Cardiac muscle cell (in vitro differentiated cells and primary cell): ENCODE measurements at regions not wholly inside any gene's neighbourhood (a gene's known extent, or its start where the extent isn't known, plus 50 kb on each side); places are given as distances from the start of the nearest gene placed in this dataset.

Source experiments
- DNase-seq, 2 donors: peaks; one replicate each; pipeline versions ENCODE4 v3.0.0 to v3.0.0-alpha.2; 2010 to 2017; ENCODE audit warnings: low read depth in 1 of 2, low spot score in 1 of 2
- H3K27ac ChIP-seq: fragments of 200-600 bp; sonication (generic); 2 replicates; pipeline ENCODE4 v1.5.1; 2016
- H3K27me3 ChIP-seq: fragments of 200-600 bp; sonication (generic); 2 replicates; pipeline ENCODE4 v1.6.0; 2016; ENCODE audit warnings: control low read depth
- H3K36me3 ChIP-seq: fragments of 200-600 bp; sonication (generic); 2 replicates; pipeline ENCODE4 v1.5.1; 2016; ENCODE audit warnings: control low read depth
- H3K4me1 ChIP-seq: fragments of 200-600 bp; sonication (generic); 2 replicates; pipeline ENCODE4 v1.8.1; 2017; ENCODE audit warnings: low read depth, mild to moderate bottlenecking, mixed run types
- H3K4me3 ChIP-seq: fragments of 200-600 bp; sonication (generic); 2 replicates; pipeline ENCODE4 v1.5.1; 2016; ENCODE audit warnings: mild to moderate bottlenecking
- H3K9me3 ChIP-seq: fragments of 200-600 bp; sonication (generic); 2 replicates; pipeline ENCODE4 v1.5.1; 2017; ENCODE audit warnings: low read depth, mild to moderate bottlenecking, control low read depth
- TF ChIP-seq, protein P1 (sequence below): IDR thresholded peaks from 2 replicates; pipeline ENCODE4 v1.5.1; 2012; ENCODE audit warnings: low read depth, mild to moderate bottlenecking, low read length

DNA sequence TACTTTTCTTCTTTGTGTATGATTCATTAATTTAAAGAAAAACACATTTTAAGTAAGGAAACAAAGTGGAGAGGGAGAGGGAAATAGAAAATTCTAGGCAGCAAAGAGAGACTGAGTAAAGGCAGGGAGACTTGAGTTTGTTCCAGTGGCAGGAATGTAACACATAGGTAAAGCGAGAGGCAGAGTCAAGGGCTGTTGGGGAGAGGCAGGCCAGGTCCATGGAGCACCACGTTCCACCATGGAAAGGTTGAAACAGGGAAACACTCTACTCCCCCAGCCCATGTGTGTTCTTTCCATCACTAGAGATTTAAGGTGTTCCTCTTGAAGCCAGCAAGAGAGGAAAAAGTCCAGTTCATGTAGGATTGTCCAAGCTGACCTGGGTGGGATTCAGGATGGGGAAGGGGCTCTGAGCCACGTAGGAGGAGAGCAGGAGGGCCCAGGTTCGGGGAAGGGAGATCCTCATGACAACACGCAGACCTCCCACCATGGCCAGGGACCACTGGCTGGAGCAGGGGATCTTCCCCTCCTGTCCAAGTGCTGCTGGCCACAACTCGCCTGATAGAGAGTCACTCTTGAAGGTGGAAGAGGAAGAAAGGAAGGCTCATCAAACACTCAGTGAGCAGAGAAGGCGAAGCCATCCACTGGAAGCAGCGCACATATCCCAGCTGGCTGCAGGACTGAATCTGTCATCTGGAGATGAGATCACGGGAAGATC lies 666.4 kb upstream of the MKI67 start:
- Histone ChIP-seq H3K36me3 (no peaks in the 10 kb centered on the region), H3K27ac (no peak overlapping the region), H3K4me1 (no peaks in the 10 kb centered on the region), H3K4me3 (no peak overlapping the region), H3K27me3 (no peaks in the 10 kb centered on the region), H3K9me3 (no peaks in the 10 kb centered on the region)
- no peak for DNase-seq
- TF ChIP-seq, protein P1, sequence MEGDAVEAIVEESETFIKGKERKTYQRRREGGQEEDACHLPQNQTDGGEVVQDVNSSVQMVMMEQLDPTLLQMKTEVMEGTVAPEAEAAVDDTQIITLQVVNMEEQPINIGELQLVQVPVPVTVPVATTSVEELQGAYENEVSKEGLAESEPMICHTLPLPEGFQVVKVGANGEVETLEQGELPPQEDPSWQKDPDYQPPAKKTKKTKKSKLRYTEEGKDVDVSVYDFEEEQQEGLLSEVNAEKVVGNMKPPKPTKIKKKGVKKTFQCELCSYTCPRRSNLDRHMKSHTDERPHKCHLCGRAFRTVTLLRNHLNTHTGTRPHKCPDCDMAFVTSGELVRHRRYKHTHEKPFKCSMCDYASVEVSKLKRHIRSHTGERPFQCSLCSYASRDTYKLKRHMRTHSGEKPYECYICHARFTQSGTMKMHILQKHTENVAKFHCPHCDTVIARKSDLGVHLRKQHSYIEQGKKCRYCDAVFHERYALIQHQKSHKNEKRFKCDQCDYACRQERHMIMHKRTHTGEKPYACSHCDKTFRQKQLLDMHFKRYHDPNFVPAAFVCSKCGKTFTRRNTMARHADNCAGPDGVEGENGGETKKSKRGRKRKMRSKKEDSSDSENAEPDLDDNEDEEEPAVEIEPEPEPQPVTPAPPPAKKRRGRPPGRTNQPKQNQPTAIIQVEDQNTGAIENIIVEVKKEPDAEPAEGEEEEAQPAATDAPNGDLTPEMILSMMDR, result no peak

DNA sequence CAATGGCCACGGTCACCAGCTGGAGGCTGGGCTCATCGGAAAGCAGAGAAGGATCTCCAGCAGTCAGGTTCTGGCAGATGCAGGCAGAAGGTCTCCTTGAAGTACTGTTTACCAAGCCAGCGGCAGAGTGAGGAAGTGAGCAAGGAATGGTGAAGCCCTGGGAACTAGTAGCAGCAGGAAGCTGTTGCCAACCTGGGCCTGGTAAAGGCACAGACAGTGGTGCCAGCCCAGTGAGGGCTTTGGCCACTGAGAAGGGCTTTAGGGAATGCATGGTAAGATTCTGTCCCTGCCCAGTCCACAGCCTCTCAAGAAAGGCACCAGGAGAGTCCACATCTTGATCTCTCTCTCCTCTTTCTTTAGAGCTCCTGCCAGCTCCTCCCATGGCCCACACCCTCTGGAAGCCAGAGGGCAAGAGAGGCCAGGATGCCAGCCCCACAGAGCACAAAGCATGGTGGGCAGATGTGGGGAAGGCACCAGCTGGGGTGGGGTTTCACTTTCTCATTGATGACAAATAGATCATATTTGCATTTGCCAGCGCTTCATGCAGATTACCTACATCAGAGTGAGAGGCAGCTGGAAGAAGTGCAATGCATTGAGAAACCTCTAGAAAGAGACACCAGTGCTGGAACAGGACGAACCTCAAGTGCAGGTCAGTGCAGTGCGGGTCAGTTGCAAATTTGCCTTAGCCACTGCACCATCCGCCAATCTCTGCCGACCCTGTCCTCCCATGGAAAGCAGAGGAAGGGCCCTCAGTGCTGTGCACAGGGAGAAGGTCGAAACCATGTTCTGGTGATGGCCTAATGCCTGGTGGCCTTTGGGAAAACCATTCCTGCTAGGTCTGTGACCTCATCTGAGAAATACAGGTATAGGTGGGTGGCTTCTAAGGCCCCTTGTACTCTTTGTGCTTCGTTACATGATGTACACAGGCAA lies 667.8 kb upstream of the MKI67 start:
- TF ChIP-seq, protein P1, result no peak
- no peaks in the 10 kb centered on the region for H3K9me3 ChIP-seq
- no peaks in the 10 kb centered on the region for H3K36me3 ChIP-seq
- no peak for DNase-seq
- H3K4me3 ChIP-seq, result no peak overlapping the region
- H3K27ac ChIP-seq, result no peak overlapping the region
- no peaks in the 10 kb centered on the region for H3K4me1 ChIP-seq
- no peaks in the 10 kb centered on the region for H3K27me3 ChIP-seq

DNA sequence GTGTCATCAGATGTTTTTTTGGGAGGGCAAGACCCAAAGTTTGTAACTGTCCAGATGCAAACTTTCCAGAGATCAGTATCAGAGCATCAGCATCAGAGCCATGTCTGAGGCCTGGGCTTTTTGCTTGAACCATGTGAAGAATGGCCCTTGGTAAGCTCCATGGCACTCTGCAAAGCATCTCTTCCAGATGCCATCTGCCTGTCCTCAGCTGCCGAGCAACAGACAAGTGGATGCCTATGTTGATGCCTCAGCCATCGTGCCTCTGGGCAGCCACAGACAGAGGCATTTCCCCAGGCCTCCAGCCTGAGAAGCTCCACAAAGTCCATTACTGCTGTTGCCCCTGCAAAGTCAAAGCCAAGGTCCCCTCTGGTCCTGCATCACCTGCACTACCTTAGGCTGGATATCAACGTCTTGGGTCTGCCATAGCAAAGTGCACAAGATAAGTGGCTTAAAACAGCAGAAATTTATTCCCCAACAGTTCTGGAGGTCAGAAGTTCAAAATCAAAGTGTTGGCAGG lies 670.2 kb upstream of the MKI67 start:
- no peak overlapping the region for H3K27ac ChIP-seq

DNA sequence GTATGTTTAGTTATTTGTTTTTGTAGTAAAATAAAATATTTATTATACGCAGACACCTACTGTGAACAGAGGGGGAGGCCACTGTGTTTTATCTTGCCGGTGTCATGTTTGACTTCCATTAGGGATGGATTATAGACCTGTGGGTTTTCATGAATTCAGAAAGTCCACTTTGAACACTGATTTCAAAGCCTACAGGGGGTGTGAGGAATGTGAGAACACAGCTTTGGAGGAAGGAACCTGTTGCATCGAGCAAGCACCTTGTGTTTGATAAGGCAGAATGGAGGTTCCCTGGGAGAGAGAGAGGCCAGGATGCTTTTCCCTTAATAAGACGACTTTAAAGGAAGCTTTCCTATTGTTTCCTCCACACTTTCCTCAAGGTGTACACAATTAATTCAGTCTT lies 665.0 kb upstream of the MGMT start:
- Histone ChIP-seq H3K27ac (no peak overlapping the region), H3K36me3 (no peaks in the 10 kb centered on the region), H3K4me3 (no peak overlapping the region), H3K27me3 (no peaks in the 10 kb centered on the region), H3K9me3 (no peaks in the 10 kb centered on the region), H3K4me1 (no peaks in the 10 kb centered on the region)
- DNase-seq, result no peak
- TF ChIP-seq, protein P1, result no peak

More for the DNA sequence above, 670.2 kb upstream of the MKI67 start:
- Histone ChIP-seq H3K4me3 (no peak overlapping the region), H3K4me1 (no peaks in the 10 kb centered on the region), H3K9me3 (no peaks in the 10 kb centered on the region), H3K27me3 (no peaks in the 10 kb centered on the region), H3K36me3 (no peaks in the 10 kb centered on the region)
- DNase-seq, result no peak
- TF ChIP-seq, protein P1, result no peak

DNA sequence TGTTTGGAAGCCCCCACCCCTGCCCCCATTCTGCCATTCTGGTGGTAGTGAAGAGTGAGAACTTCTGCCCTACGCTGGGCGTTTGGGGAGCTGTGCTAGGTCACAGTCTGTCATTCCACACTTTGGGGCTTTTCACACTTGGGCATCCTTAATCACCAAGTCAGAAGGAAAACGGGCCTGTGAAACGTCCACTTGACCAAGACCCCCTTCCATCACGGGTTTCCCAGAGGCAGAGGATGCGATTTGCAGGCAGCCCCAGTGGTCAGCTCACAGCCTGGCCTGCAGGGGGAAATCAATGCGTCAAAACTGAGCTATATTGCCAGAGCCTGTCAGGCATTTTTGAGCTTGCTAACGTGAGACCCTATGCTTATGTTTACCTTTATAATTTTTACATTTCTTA lies 663.3 kb upstream of the MGMT start:
- TF ChIP-seq, protein P1, result no peak
- Histone ChIP-seq H3K27ac (no peak overlapping the region), H3K27me3 (no peaks in the 10 kb centered on the region), H3K9me3 (no peaks in the 10 kb centered on the region), H3K4me1 (no peaks in the 10 kb centered on the region), H3K4me3 (no peak overlapping the region), H3K36me3 (no peaks in the 10 kb centered on the region)
- DNase-seq, result no peak
